Mesendoderm (in vitro differentiated cells): ENCODE measurements at regions not wholly inside any gene's neighbourhood (a gene's known extent, or its start where the extent isn't known, plus 50 kb on each side); places are given as distances from the start of the nearest gene placed in this dataset.

Experiments
- DNase-seq: peaks from one replicate; pipeline ENCODE4 v3.0.0; 2013
- H2AK5ac ChIP-seq: 2 replicates; pipeline ENCODE4 v1.6.1; 2013; ENCODE audit warnings: low read length, inconsistent platforms
- H2BK120ac ChIP-seq: 2 replicates; pipeline ENCODE4 v1.6.1; 2013; ENCODE audit warnings: low read depth, mild to moderate bottlenecking, low read length, moderate library complexity, mixed read lengths
- H2BK15ac ChIP-seq: replicated peaks from 2 replicates; pipeline ENCODE4 v1.6.1; 2013; ENCODE audit warnings: low read depth, mild to moderate bottlenecking, moderate library complexity
- H2BK5ac ChIP-seq: 2 replicates; pipeline ENCODE4 v1.6.1; 2013; ENCODE audit warnings: low read length, inconsistent platforms
- H3K18ac ChIP-seq: 2 replicates; pipeline ENCODE4 v1.6.1; 2013; ENCODE audit warnings: mild to moderate bottlenecking, low read length, mixed read lengths
- H3K23ac ChIP-seq: one replicate; pipeline ENCODE4 v1.6.1; 2013; ENCODE audit warnings: low read length
- H3K27ac ChIP-seq: 2 replicates; pipeline ENCODE4 v1.5.1; 2013; ENCODE audit warnings: low read depth, mild to moderate bottlenecking, inconsistent platforms, low read length, moderate library complexity
- H3K27me3 ChIP-seq: 2 replicates; pipeline ENCODE4 v1.6.1; 2013; ENCODE audit warnings: low read length, control low read depth, mild to moderate bottlenecking, inconsistent platforms; ENCODE audit not compliant: insufficient read depth, poor library complexity
- H3K36me3 ChIP-seq: 2 replicates; pipeline ENCODE4 v1.6.1; 2013; ENCODE audit warnings: low read length, inconsistent platforms; ENCODE audit not compliant: control insufficient read depth, insufficient read depth
- H3K4ac ChIP-seq: one replicate; pipeline ENCODE4 v1.6.1; 2013; ENCODE audit warnings: low read depth, mild to moderate bottlenecking, low read length, moderate library complexity
- H3K4me1 ChIP-seq: 2 replicates; pipeline ENCODE4 v1.6.1; 2013; ENCODE audit warnings: low read depth, low read length, inconsistent platforms; ENCODE audit not compliant: control insufficient read depth
- H3K4me2 ChIP-seq: 2 replicates; pipeline ENCODE4 v1.6.1; 2013; ENCODE audit warnings: low read length
- H3K4me3 ChIP-seq: 2 replicates; pipeline ENCODE4 v1.5.1; 2013; ENCODE audit warnings: mild to moderate bottlenecking, low read length
- H3K56ac ChIP-seq: one replicate; pipeline ENCODE4 v1.6.1; 2013; ENCODE audit warnings: low read length
- H3K79me1 ChIP-seq: 2 replicates; pipeline ENCODE4 v1.6.1; 2013; ENCODE audit warnings: low read length, inconsistent platforms
- H3K79me2 ChIP-seq: 2 replicates; pipeline ENCODE4 v1.6.1; 2013; ENCODE audit warnings: mild to moderate bottlenecking, low read length; ENCODE audit not compliant: control insufficient read depth, insufficient read depth
- H3K9ac ChIP-seq: 2 replicates; pipeline ENCODE4 v1.6.1; 2013; ENCODE audit warnings: low read length, inconsistent platforms
- H4K5ac ChIP-seq: one replicate; pipeline ENCODE4 v1.6.1; 2013; ENCODE audit warnings: low read length
- H4K8ac ChIP-seq: one replicate; pipeline ENCODE4 v1.6.1; 2013; ENCODE audit warnings: low read depth, mild to moderate bottlenecking, control low read depth, low read length, moderate library complexity
- WGBS: extraction: QIAGEN DNeasy Blood & Tissue Kit; methylation state at CpG from one replicate; pipeline ENCODE4 v1.1.7; 2013; ENCODE audit warnings: low lambda C conversion rate, missing lambda C conversion rate; ENCODE audit not compliant: insufficient coverage; ENCODE audit errors: extremely low coverage; 5-methylcytosine and 5-hydroxymethylcytosine counted together

GRCh38 chr5:35357973-35358372, 127.7 kb upstream of the PRLR start:
- no peaks in the 10 kb centered on the region for H3K36me3 ChIP-seq
- no peak overlapping the region for H3K23ac ChIP-seq
- no peak overlapping the region for H3K27ac ChIP-seq
- no CpG with 5 or more reads among the region's 3 CpGs for WGBS
- no peak overlapping the region for H3K9ac ChIP-seq
- H3K4me3 ChIP-seq, result no peak overlapping the region
- no peak overlapping the region for H2BK120ac ChIP-seq
- H2BK5ac ChIP-seq, result no peak overlapping the region
- no peak for DNase-seq
- H3K18ac ChIP-seq, result no peak overlapping the region
- no peaks in the 10 kb centered on the region for H3K79me1 ChIP-seq
- no peak overlapping the region for H4K5ac ChIP-seq
- no peaks in the 10 kb centered on the region for H3K27me3 ChIP-seq
- H3K4me1 ChIP-seq, result no peaks in the 10 kb centered on the region
- no peak overlapping the region for H3K4ac ChIP-seq
- H3K4me2 ChIP-seq, result no peak overlapping the region
- H3K56ac ChIP-seq, result no peak overlapping the region
- no peaks in the 10 kb centered on the region for H3K79me2 ChIP-seq
- H2BK15ac ChIP-seq, result no peak overlapping the region
- H4K8ac ChIP-seq, result no peak overlapping the region
- no peak overlapping the region for H2AK5ac ChIP-seq

GRCh38 chr5:35356725-35357124, 126.4 kb upstream of the PRLR start:
- H3K4me1 ChIP-seq, result no peaks in the 10 kb centered on the region
- DNase-seq, result no peak
- no peaks in the 10 kb centered on the region for H3K79me2 ChIP-seq
- H3K79me1 ChIP-seq, result no peaks in the 10 kb centered on the region
- H2BK120ac ChIP-seq, result no peak overlapping the region
- no peak overlapping the region for H3K4me2 ChIP-seq
- H3K36me3 ChIP-seq, result no peaks in the 10 kb centered on the region
- H2BK15ac ChIP-seq, result no peak overlapping the region
- H3K23ac ChIP-seq, result no peak overlapping the region
- no peak overlapping the region for H4K8ac ChIP-seq
- H3K27me3 ChIP-seq, result no peaks in the 10 kb centered on the region
- WGBS, result 100% methylated on average over 2 of the region's 4 CpGs
- H4K5ac ChIP-seq, result no peak overlapping the region
- no peak overlapping the region for H2AK5ac ChIP-seq
- no peak overlapping the region for H3K27ac ChIP-seq
- H3K4me3 ChIP-seq, result no peak overlapping the region
- H3K56ac ChIP-seq, result no peak overlapping the region
- H3K9ac ChIP-seq, result no peak overlapping the region
- H3K18ac ChIP-seq, result no peak overlapping the region
- H2BK5ac ChIP-seq, result no peak overlapping the region
- H3K4ac ChIP-seq, result no peak overlapping the region

- Histone ChIP-seq H3K27ac (no peak overlapping the region), H3K79me1 (no peaks in the 10 kb centered on the region), H4K8ac (no peak overlapping the region), H2BK5ac (no peak overlapping the region), H3K4me1 (no peaks in the 10 kb centered on the region), H3K4ac (no peak overlapping the region), H2AK5ac (no peak overlapping the region), H3K23ac (no peak overlapping the region), H3K4me2 (no peak overlapping the region), H3K18ac (no peak overlapping the region), H2BK120ac (no peak overlapping the region), H3K79me2 (no peaks in the 10 kb centered on the region), H3K36me3 (no peaks in the 10 kb centered on the region), H3K27me3 (no peaks in the 10 kb centered on the region), H3K56ac (no peak overlapping the region), H3K4me3 (no peak overlapping the region), H4K5ac (no peak overlapping the region), H2BK15ac (no peak overlapping the region), H3K9ac (no peak overlapping the region)
- WGBS, result no CpG with 5 or more reads among the region's 3 CpGs
- DNase-seq, result no peak
These were observed 124.5 kb upstream of the PRLR start for GRCh38 chr5:35354751-35355150.

GRCh38 chr5:35345222-35345621, 114.9 kb upstream of the PRLR start:
- no peak overlapping the region for H2BK120ac ChIP-seq
- no peak overlapping the region for H4K5ac ChIP-seq
- H3K4me2 ChIP-seq, result no peak overlapping the region
- WGBS, result no CpG with 5 or more reads among the region's 1 CpG
- peak; percentile 61 for DNase-seq
- no peak overlapping the region for H3K18ac ChIP-seq
- H3K36me3 ChIP-seq, result no peaks in the 10 kb centered on the region
- H3K56ac ChIP-seq, result no peak overlapping the region
- no peak overlapping the region for H3K4me3 ChIP-seq
- no peak overlapping the region for H3K27ac ChIP-seq
- H3K27me3 ChIP-seq, result no peaks in the 10 kb centered on the region
- no peak overlapping the region for H2BK15ac ChIP-seq
- no peaks in the 10 kb centered on the region for H3K4me1 ChIP-seq
- H2BK5ac ChIP-seq, result no peak overlapping the region
- no peak overlapping the region for H3K23ac ChIP-seq
- no peak overlapping the region for H3K9ac ChIP-seq
- H3K79me2 ChIP-seq, result no peaks in the 10 kb centered on the region
- H3K4ac ChIP-seq, result no peak overlapping the region
- H3K79me1 ChIP-seq, result no peaks in the 10 kb centered on the region
- H2AK5ac ChIP-seq, result no peak overlapping the region
- H4K8ac ChIP-seq, result no peak overlapping the region

GRCh38 chr5:35342664-35343063, 112.4 kb upstream of the PRLR start:
- no peak overlapping the region for H3K18ac ChIP-seq
- no peak overlapping the region for H3K56ac ChIP-seq
- peaks cover 2% of the 10 kb centered on the region for H3K4me1 ChIP-seq
- no peak overlapping the region for H3K4me3 ChIP-seq
- H3K36me3 ChIP-seq, result no peaks in the 10 kb centered on the region
- H2BK5ac ChIP-seq, result no peak overlapping the region
- H2AK5ac ChIP-seq, result no peak overlapping the region
- no peak overlapping the region for H3K23ac ChIP-seq
- H4K5ac ChIP-seq, result no peak overlapping the region
- H2BK15ac ChIP-seq, result no peak overlapping the region
- DNase-seq, result no peak
- no peaks in the 10 kb centered on the region for H3K27me3 ChIP-seq
- H2BK120ac ChIP-seq, result no peak overlapping the region
- H4K8ac ChIP-seq, result no peak overlapping the region
- H3K4ac ChIP-seq, result no peak overlapping the region
- H3K27ac ChIP-seq, result no peak overlapping the region
- H3K4me2 ChIP-seq, result no peak overlapping the region
- no peaks in the 10 kb centered on the region for H3K79me2 ChIP-seq
- no peaks in the 10 kb centered on the region for H3K79me1 ChIP-seq
- no peak overlapping the region for H3K9ac ChIP-seq

GRCh38 chr5:35341189-35341588, 110.9 kb upstream of the PRLR start:
- Histone ChIP-seq H3K4me3 (no peak overlapping the region), H3K36me3 (no peaks in the 10 kb centered on the region), H3K18ac (no peak overlapping the region), H3K4ac (no peak overlapping the region), H2BK5ac (no peak overlapping the region), H2AK5ac (no peak overlapping the region), H3K23ac (no peak overlapping the region), H2BK120ac (no peak overlapping the region), H3K4me1 (peaks cover 3% of the 10 kb centered on the region), H3K27me3 (no peaks in the 10 kb centered on the region), H4K8ac (no peak overlapping the region), H3K27ac (no peak overlapping the region), H2BK15ac (peak overlapping the region; percentile 85), H4K5ac (no peak overlapping the region), H3K56ac (no peak overlapping the region), H3K79me1 (no peaks in the 10 kb centered on the region), H3K4me2 (no peak overlapping the region), H3K79me2 (no peaks in the 10 kb centered on the region), H3K9ac (no peak overlapping the region)
- no peak for DNase-seq
- no CpG with 5 or more reads among the region's 1 CpG for WGBS
